GM10266 (cell line): ENCODE measurements at regions not wholly inside any gene's neighbourhood (a gene's known extent, or its start where the extent isn't known, plus 50 kb on each side); places are given as distances from the start of the nearest gene placed in this dataset.

Experiments
- DNase-seq: peaks from one replicate; pipeline ENCODE4 v3.0.0; 2012; ENCODE audit errors: extremely low spot score
- TF ChIP-seq, protein P1 (sequence below): IDR thresholded peaks from 2 replicates; pipeline ENCODE4 v1.5.1; 2012; ENCODE audit warnings: mild to moderate bottlenecking, low read depth; ENCODE audit not compliant: control insufficient read depth, insufficient read depth; ENCODE audit errors: missing control alignments

DNA sequence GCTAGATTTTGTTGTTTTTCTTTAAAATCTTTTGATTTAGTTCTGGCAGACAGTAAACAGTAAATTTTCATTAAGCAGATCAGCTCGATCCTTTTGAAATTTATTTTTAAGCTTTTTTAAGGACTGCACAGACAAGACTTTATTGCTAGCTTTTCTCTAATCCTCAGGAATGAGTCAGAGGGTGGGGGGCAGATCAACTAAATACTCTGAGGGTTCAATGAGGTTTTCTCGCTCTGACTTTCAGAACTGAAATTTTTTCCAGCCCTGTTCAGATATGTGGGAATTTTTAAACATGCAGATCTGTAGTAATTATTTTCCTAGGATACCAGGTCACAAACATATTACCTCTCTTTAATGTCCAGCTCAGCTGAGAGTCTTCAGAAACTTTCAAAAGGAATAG, 977.2 kb downstream of the CDH11 start:
- TF ChIP-seq, protein P1, sequence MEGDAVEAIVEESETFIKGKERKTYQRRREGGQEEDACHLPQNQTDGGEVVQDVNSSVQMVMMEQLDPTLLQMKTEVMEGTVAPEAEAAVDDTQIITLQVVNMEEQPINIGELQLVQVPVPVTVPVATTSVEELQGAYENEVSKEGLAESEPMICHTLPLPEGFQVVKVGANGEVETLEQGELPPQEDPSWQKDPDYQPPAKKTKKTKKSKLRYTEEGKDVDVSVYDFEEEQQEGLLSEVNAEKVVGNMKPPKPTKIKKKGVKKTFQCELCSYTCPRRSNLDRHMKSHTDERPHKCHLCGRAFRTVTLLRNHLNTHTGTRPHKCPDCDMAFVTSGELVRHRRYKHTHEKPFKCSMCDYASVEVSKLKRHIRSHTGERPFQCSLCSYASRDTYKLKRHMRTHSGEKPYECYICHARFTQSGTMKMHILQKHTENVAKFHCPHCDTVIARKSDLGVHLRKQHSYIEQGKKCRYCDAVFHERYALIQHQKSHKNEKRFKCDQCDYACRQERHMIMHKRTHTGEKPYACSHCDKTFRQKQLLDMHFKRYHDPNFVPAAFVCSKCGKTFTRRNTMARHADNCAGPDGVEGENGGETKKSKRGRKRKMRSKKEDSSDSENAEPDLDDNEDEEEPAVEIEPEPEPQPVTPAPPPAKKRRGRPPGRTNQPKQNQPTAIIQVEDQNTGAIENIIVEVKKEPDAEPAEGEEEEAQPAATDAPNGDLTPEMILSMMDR = no peak
- DNase-seq = no peak

- DNase-seq = no peak
- TF ChIP-seq, protein P1 = no peak
Observed at GRCh38 chr16:64138621-64139020, 983.2 kb downstream of the CDH11 start.

- no peak for DNase-seq
- TF ChIP-seq, protein P1 = no peak
Observed at GRCh38 chr16:64138006-64138405, 983.9 kb downstream of the CDH11 start.

DNA sequence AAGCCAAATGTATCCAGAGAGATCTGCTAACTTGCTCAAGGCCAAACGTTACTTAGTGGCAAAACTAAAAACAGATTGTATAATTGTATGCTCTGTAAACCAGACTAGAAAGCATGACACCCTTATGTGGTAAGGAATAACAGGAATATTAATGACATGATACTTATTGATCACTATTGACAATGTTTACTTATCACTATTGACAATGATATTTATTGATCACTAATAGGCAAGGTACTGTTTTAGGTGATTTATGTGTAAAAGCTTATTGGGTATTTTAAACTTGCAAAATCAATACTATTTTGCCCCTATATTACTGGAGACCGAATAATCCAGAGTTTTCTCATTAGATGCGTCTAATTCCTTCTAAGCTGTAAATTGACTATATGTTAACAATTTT, 985.1 kb downstream of the CDH11 start:
- no peak for DNase-seq

GRCh38 chr16:64136314-64136713, 985.5 kb downstream of the CDH11 start:
- TF ChIP-seq, protein P1 = no peak
- no peak for DNase-seq

More for the DNA sequence above, 985.1 kb downstream of the CDH11 start:
- TF ChIP-seq, protein P1 = no peak

- TF ChIP-seq, protein P1 = no peak
- DNase-seq = no peak
Observed at GRCh38 chr16:64133366-64133765, 988.5 kb downstream of the CDH11 start.

DNA sequence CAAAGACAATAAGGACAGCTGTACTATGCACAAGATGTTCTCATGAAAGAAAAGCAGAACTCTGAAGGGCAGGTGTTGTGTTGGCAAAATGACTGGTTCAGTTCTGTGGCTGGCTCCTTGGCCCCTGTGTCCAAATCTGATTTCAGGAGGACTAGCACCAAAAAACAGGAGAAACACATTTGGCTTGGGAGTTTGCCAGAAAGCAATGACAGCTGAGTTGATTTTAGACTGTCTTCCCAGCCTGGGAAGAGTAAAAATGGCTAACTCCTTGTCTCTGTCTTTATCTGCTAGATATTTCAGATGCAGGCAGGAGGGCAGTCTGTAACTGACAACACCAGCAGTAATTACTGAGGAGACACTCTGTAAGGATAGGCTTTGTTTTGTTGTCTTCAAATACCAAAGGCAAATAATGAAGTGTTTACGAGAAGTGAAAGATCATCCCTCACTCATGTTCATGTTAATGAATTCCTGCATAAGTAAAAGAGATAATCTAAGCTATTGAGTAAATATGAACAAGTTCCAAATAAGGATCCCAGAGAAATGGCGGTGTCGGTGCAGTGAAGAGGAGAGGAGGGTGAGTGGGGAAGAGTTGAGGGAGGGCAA, 989.0 kb downstream of the CDH11 start:
- DNase-seq = no peak
- TF ChIP-seq, protein P1 = no peak
